ENCODE measurements at regions not wholly inside any gene's neighbourhood (a gene's known extent, or its start where the extent isn't known, plus 50 kb on each side); places are given as distances from the start of the nearest gene placed in this dataset.
A peak's percentile ranks its signal among the peaks of the same experiment; 100 is the strongest.

- H3K4me3 ChIP-seq (ENCODE audit: low read depth, low read length) = no peak overlapping the region
- TF ChIP-seq CTCF (IDR thresholded peaks at IDR 0.05; ENCODE audit: insufficient read depth, low read depth, low read length) = no peak
- DNase-seq (ENCODE audit: low read depth) = no peak
Measured at GRCh38 chr2:18870307-18870706, 280.9 kb upstream of the NT5C1B start.

GRCh38 chr2:18861951-18862350 is 272.6 kb upstream of the NT5C1B start:
- TF ChIP-seq CTCF (IDR thresholded peaks at IDR 0.05; ENCODE audit: insufficient read depth, low read depth, low read length) = no peak
- DNase-seq (ENCODE audit: low read depth) = no peak
- no peak overlapping the region for H3K4me3 ChIP-seq (ENCODE audit: low read depth, low read length)

- no peak for DNase-seq (ENCODE audit: low read depth)
- no peak for TF ChIP-seq CTCF (IDR thresholded peaks at IDR 0.05; ENCODE audit: insufficient read depth, low read depth, low read length)
- H3K4me3 ChIP-seq (ENCODE audit: low read depth, low read length) = no peak overlapping the region
Measured at GRCh38 chr2:18860179-18860578, 270.8 kb upstream of the NT5C1B start.

- peak; percentile 6 for DNase-seq (ENCODE audit: low read depth)
- TF ChIP-seq CTCF (IDR thresholded peaks at IDR 0.05; ENCODE audit: insufficient read depth, low read depth, low read length) = no peak
- H3K4me3 ChIP-seq (ENCODE audit: low read depth, low read length) = no peak overlapping the region
Measured at GRCh38 chr2:18856765-18857164, 267.4 kb upstream of the NT5C1B start.

GRCh38 chr2:18855027-18855426 is 265.7 kb upstream of the NT5C1B start:
- TF ChIP-seq CTCF (IDR thresholded peaks at IDR 0.05; ENCODE audit: insufficient read depth, low read depth, low read length) = peak; percentile 65
- peak; percentile 17 for DNase-seq (ENCODE audit: low read depth)
- no peak overlapping the region for H3K4me3 ChIP-seq (ENCODE audit: low read depth, low read length)

- DNase-seq (ENCODE audit: low read depth) = no peak
- H3K4me3 ChIP-seq (ENCODE audit: low read depth, low read length) = no peak overlapping the region
- TF ChIP-seq CTCF (IDR thresholded peaks at IDR 0.05; ENCODE audit: insufficient read depth, low read depth, low read length) = no peak
Measured at GRCh38 chr2:18849841-18850578, 260.6 kb upstream of the NT5C1B start.

- no peak for TF ChIP-seq CTCF (IDR thresholded peaks at IDR 0.05; ENCODE audit: insufficient read depth, low read depth, low read length)
- H3K4me3 ChIP-seq (ENCODE audit: low read depth, low read length) = no peak overlapping the region
- DNase-seq (ENCODE audit: low read depth) = no peak
Measured at GRCh38 chr2:18848646-18849045, 259.3 kb upstream of the NT5C1B start.

Data from fibroblast of villous mesenchyme (primary cell).